Endodermal cell (in vitro differentiated cells): ENCODE measurements at regions not wholly inside any gene's neighbourhood (a gene's known extent, or its start where the extent isn't known, plus 50 kb on each side); places are given as distances from the start of the nearest gene placed in this dataset.

Experiments used
- DNase-seq: peaks from one replicate; pipeline ENCODE4 v3.0.0-alpha.2; 2017
- H3K27ac ChIP-seq: 2 replicates; pipeline ENCODE4 v1.5.1; 2013; ENCODE audit warnings: mild to moderate bottlenecking, low read depth, low read length, moderate library complexity
- H3K27me3 ChIP-seq: 2 replicates; pipeline ENCODE4 v1.6.1; 2013; ENCODE audit warnings: mild to moderate bottlenecking, low read length, moderate library complexity; ENCODE audit not compliant: insufficient read depth, control insufficient read depth, poor library complexity, severe bottlenecking
- H3K36me3 ChIP-seq: 2 replicates; pipeline ENCODE4 v1.7.0; 2013; ENCODE audit warnings: mild to moderate bottlenecking, low read length, moderate library complexity; ENCODE audit not compliant: control insufficient read depth, insufficient read depth
- H3K4me1 ChIP-seq: one replicate; pipeline ENCODE4 v1.7.0; 2013; ENCODE audit warnings: low read length; ENCODE audit not compliant: control insufficient read depth, insufficient read depth
- H3K4me3 ChIP-seq: 2 replicates; pipeline ENCODE4 v1.5.1; 2013; ENCODE audit warnings: mild to moderate bottlenecking, low read length, moderate library complexity
- H3K9ac ChIP-seq: 2 replicates; pipeline ENCODE4 v1.6.1; 2013; ENCODE audit warnings: mild to moderate bottlenecking, low read length, moderate library complexity; ENCODE audit not compliant: poor library complexity, severe bottlenecking; ENCODE audit errors: extremely low read depth
- H3K9me3 ChIP-seq: 2 replicates; pipeline ENCODE4 v1.6.1; 2013; ENCODE audit warnings: mild to moderate bottlenecking, low read length, moderate library complexity; ENCODE audit not compliant: control insufficient read depth
- H3K27ac Mint-ChIP-seq: 2 replicates; pipeline ENCODE4 v1.8.0; 2020; ENCODE audit warnings: mixed read lengths
- H3K27me3 Mint-ChIP-seq: 2 replicates; pipeline ENCODE4 v1.8.0; 2021; ENCODE audit warnings: mild to moderate bottlenecking, mixed read lengths; ENCODE audit not compliant: insufficient read depth
- H3K36me3 Mint-ChIP-seq: 2 replicates; pipeline ENCODE4 v1.8.0; 2020; ENCODE audit warnings: low read depth, mixed read lengths
- H3K4me1 Mint-ChIP-seq: 2 replicates; pipeline ENCODE4 v1.8.0; 2020; ENCODE audit warnings: mixed read lengths
- H3K4me3 Mint-ChIP-seq: 2 replicates; pipeline ENCODE4 v1.8.0; 2020; ENCODE audit warnings: mild to moderate bottlenecking, moderate library complexity, mixed read lengths
- H3K9me3 Mint-ChIP-seq: 2 replicates; pipeline ENCODE4 v1.8.0; 2020; ENCODE audit warnings: mild to moderate bottlenecking, mixed read lengths
- WGBS, 2 experiments: methylation state at CpG; one replicate each; pipeline versions ENCODE4 v1.1.5 to v1.1.7; 2013; ENCODE audit warnings: missing lambda C conversion rate in 2 of 2, mixed read lengths in 1 of 2; ENCODE audit not compliant: insufficient coverage in 1 of 2, insufficient read length in 1 of 2; 5-methylcytosine and 5-hydroxymethylcytosine counted together
- TF ChIP-seq, protein P1 (sequence below): fragments of 200-600 bp; sonication (generic); conservative IDR thresholded peaks from 2 replicates; pipeline ENCODE4 v1.5.0; 2021; ENCODE audit warnings: antibody characterized with exemption, mild to moderate bottlenecking

DNA sequence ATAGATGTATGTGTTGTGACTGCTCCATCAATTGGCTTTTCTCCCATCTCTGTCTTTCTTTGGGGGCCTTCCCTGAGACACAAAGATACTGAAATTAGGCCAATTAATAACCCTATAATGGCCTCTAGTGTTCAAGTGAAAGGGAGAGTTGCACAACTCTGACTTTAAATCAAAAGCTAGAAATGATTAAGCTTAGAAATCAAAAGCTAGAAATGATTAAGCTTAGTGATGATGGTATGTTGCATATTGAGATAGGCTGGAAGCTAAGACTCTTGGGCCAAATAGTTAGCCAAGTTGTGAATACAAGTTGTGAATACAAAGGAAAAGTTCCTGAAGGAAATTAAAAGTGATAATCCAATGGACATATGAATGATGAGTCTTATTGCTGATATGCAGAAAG lies 452.9 kb upstream of the AGA start:
- Mint-ChIP-seq H3K4me3 (no peak overlapping the region), H3K27ac (no peak overlapping the region), H3K9me3 (no peaks in the 10 kb centered on the region), H3K36me3 (no peaks in the 10 kb centered on the region), H3K27me3 (no peaks in the 10 kb centered on the region), H3K4me1 (no peaks in the 10 kb centered on the region)
- no peak overlapping the region for H3K4me3 ChIP-seq
- DNase-seq: no peak
- TF ChIP-seq, protein P1, sequence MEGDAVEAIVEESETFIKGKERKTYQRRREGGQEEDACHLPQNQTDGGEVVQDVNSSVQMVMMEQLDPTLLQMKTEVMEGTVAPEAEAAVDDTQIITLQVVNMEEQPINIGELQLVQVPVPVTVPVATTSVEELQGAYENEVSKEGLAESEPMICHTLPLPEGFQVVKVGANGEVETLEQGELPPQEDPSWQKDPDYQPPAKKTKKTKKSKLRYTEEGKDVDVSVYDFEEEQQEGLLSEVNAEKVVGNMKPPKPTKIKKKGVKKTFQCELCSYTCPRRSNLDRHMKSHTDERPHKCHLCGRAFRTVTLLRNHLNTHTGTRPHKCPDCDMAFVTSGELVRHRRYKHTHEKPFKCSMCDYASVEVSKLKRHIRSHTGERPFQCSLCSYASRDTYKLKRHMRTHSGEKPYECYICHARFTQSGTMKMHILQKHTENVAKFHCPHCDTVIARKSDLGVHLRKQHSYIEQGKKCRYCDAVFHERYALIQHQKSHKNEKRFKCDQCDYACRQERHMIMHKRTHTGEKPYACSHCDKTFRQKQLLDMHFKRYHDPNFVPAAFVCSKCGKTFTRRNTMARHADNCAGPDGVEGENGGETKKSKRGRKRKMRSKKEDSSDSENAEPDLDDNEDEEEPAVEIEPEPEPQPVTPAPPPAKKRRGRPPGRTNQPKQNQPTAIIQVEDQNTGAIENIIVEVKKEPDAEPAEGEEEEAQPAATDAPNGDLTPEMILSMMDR: no peak
- no peak overlapping the region for H3K27ac ChIP-seq
- no peaks in the 10 kb centered on the region for H3K4me1 ChIP-seq
- no peaks in the 10 kb centered on the region for H3K36me3 ChIP-seq
- no peaks in the 10 kb centered on the region for H3K9me3 ChIP-seq
- no peaks in the 10 kb centered on the region for H3K27me3 ChIP-seq
- H3K9ac ChIP-seq: no peak overlapping the region

DNA sequence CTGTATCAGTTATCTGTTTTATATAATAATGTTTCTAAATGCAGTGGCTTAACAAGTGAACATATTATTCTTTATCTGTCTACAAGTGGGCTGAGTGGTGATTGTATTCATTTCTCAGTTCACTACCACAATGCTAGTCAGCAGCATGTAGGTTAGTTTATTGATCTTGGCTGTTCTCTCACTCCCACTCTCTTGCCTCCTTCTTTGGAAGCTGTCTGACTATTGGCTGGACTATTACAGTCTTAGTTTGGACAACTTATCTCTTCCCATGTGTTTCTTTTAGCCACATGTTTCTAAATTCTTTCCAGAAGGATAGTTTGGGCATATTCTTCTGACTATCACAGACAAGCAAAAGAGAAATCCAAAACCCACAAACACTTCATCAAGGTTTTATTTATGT lies 459.5 kb upstream of the AGA start:
- no peaks in the 10 kb centered on the region for H3K9me3 ChIP-seq
- no peak for DNase-seq
- no peaks in the 10 kb centered on the region for H3K4me1 ChIP-seq
- Mint-ChIP-seq H3K4me3 (no peak overlapping the region), H3K36me3 (no peaks in the 10 kb centered on the region), H3K9me3 (no peaks in the 10 kb centered on the region), H3K4me1 (no peaks in the 10 kb centered on the region), H3K27me3 (no peaks in the 10 kb centered on the region), H3K27ac (no peak overlapping the region)
- no peak overlapping the region for H3K9ac ChIP-seq
- no peaks in the 10 kb centered on the region for H3K36me3 ChIP-seq
- no peak overlapping the region for H3K4me3 ChIP-seq
- H3K27me3 ChIP-seq: no peaks in the 10 kb centered on the region
- TF ChIP-seq, protein P1: no peak
- no peak overlapping the region for H3K27ac ChIP-seq

DNA sequence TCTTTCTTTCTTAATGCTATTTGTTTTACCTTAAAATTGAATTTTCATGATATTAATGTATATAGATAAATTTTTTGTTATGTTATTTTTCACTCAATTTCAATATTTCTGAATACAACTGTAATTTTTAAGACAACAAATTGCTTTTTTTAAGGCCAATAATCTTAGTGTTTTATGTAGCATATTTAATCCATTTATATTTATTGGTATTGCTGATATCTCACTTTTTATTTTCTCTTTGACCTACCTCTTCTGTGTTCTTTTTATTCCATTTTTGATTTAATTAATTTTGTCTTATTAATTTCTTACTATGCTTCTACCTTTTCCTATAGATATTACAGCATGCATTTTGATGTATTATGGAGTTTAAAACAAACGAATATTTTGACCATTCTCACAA lies 460.1 kb upstream of the AGA start:
- H3K4me1 ChIP-seq: no peaks in the 10 kb centered on the region
- no peak overlapping the region for H3K4me3 ChIP-seq
- Mint-ChIP-seq H3K27ac (no peak overlapping the region), H3K9me3 (no peaks in the 10 kb centered on the region), H3K36me3 (no peaks in the 10 kb centered on the region), H3K27me3 (no peaks in the 10 kb centered on the region), H3K4me3 (no peak overlapping the region), H3K4me1 (peaks cover 5% of the 10 kb centered on the region)
- H3K9me3 ChIP-seq: no peaks in the 10 kb centered on the region
- H3K36me3 ChIP-seq: no peaks in the 10 kb centered on the region
- no peak overlapping the region for H3K9ac ChIP-seq
- TF ChIP-seq, protein P1: no peak
- 80% methylated on average over 1 of the region's 1 CpG; no CpG with 5 or more reads in 1 of the 2 experiments for WGBS, 2 experiments
- H3K27me3 ChIP-seq: no peaks in the 10 kb centered on the region
- no peak overlapping the region for H3K27ac ChIP-seq
- no peak for DNase-seq
